Activated CD8-positive, alpha-beta memory T cell treated with anti-CD3 and anti-CD28 coated beads, Interleukin-2, amount 10 ng/mL, durations not matched to agents 7 days and 5 days (primary cell): ENCODE measurements at regions not wholly inside any gene's neighbourhood (a gene's known extent, or its start where the extent isn't known, plus 50 kb on each side); places are given as distances from the start of the nearest gene placed in this dataset.

Source experiments
- ATAC-seq: fragments of 150-1000 bp; cut with Tn5 transposase; one replicate; pipeline ENCODE4 v1.10.0; 2021; ENCODE audit warnings: moderate library complexity
- CTCF ChIA-PET: fragments of 350-600 bp; sonication (Branson Sonifier 250); formaldehyde crosslinking; loops from one replicate; lab custom pipeline; 2021; ENCODE audit warnings: antibody characterized with exemption; lab: Charles Lee
- DNase-seq: peaks from one replicate; pipeline ENCODE4 v3.0.0-alpha.2; 2020
- H3K27ac Mint-ChIP-seq: one replicate; pipeline ENCODE4 v1.8.0; 2021; ENCODE audit warnings: mild to moderate bottlenecking, mixed read lengths
- H3K27me3 Mint-ChIP-seq: one replicate; pipeline ENCODE4 v1.8.0; 2021; ENCODE audit warnings: mixed read lengths
- H3K36me3 Mint-ChIP-seq: one replicate; pipeline ENCODE4 v1.8.0; 2021; ENCODE audit warnings: mild to moderate bottlenecking, mixed read lengths
- H3K4me1 Mint-ChIP-seq: one replicate; pipeline ENCODE4 v1.8.0; 2021; ENCODE audit warnings: mixed read lengths
- H3K4me3 Mint-ChIP-seq: one replicate; pipeline ENCODE4 v1.8.0; 2021; ENCODE audit warnings: mild to moderate bottlenecking, moderate library complexity, mixed read lengths
- H3K9me3 Mint-ChIP-seq: one replicate; pipeline ENCODE4 v1.8.0; 2022; ENCODE audit warnings: low read depth, mixed read lengths

DNA sequence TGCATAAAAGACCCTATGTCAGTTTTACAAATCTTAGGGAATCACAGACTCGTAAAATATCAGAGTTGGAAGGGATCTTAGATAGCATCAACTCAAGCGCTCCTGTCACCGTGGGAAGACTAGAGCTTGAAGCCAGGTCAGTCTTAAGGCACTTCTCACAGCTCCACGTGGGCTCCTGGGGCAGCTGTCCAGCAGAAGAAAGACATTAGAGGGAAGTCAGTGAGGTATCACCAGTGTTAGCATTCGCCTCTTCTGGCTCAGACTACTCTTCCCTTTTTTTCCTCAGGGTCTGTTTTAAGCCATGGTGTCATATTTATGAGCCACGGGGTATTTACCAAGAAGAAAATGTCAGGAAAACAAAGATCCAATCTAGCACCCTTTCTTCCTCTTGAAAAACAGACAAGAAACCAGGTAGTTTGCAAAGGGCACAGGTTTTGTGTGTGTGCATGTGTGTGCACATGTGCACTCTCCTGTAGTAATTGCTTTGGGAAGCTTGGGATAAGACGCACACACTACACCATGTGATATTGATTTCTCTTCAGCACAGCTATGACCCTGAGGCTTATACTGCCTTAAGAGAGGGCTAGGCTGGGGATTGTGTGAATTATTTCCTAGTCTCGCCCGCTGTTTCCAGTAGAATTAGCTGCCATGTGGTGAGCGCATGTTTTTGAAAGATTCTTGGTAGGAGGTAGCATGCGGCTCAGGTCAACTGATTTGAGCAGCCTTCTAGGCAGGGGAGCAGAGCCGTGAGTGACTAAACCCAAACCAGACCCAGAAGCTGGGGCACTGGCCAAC lies 61.0 kb upstream of the ELAC2 start:
- ATAC-seq: no peak
- no peak overlapping the region for H3K4me3 Mint-ChIP-seq
- peaks cover 4% of the 10 kb centered on the region for H3K9me3 Mint-ChIP-seq
- no peaks in the 10 kb centered on the region for H3K27me3 Mint-ChIP-seq
- CTCF ChIA-PET: no interaction called here
- no peak overlapping the region for H3K27ac Mint-ChIP-seq
- no peaks in the 10 kb centered on the region for H3K4me1 Mint-ChIP-seq
- no peak for DNase-seq
- no peaks in the 10 kb centered on the region for H3K36me3 Mint-ChIP-seq

- Mint-ChIP-seq H3K27ac (no peak overlapping the region), H3K27me3 (peaks cover 5% of the 10 kb centered on the region), H3K9me3 (no peaks in the 10 kb centered on the region), H3K4me3 (no peak overlapping the region), H3K36me3 (no peaks in the 10 kb centered on the region), H3K4me1 (no peaks in the 10 kb centered on the region)
- ATAC-seq (no peak), DNase-seq (no peak)
- CTCF ChIA-PET: no interaction called here
Measured at GRCh38 chr17:13076905-13077304, 59.1 kb upstream of the ELAC2 start.

DNA sequence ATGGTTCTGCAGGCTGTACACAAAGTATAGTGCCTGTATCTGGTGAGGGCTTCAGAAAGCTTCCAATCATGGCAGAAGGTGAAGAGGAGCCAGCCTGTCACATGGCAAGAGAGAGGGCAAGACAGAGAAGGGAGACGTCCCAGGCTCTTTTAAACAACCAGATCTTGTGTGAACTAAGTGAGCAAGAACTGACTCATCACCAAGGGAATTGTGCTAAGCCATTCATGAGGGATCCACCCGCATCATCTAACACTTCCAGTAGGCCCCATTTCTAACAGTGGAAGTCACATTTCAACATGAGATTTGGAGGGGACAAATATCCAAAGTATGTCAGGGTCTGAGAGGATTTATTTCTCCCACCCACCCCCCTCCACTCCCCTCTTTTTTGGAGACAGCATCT lies 56.2 kb upstream of the ELAC2 start:
- Mint-ChIP-seq H3K9me3 (no peaks in the 10 kb centered on the region), H3K4me3 (no peak overlapping the region), H3K36me3 (no peaks in the 10 kb centered on the region), H3K27me3 (peaks cover 5% of the 10 kb centered on the region), H3K27ac (no peak overlapping the region), H3K4me1 (no peaks in the 10 kb centered on the region)
- CTCF ChIA-PET: interaction anchor here (1.3 kb wide), 1 partner anchor 14 kb away, joined by 3 read pairs; no protein-coding TSS in a partner anchor
- ATAC-seq (no peak), DNase-seq (no peak)

- H3K4me1 Mint-ChIP-seq: no peaks in the 10 kb centered on the region
- H3K27ac Mint-ChIP-seq: no peak overlapping the region
- H3K9me3 Mint-ChIP-seq: no peaks in the 10 kb centered on the region
- DNase-seq: no peak
- H3K36me3 Mint-ChIP-seq: no peaks in the 10 kb centered on the region
- CTCF ChIA-PET: interaction anchor here (1.3 kb wide), 1 partner anchor 15 kb away, joined by 3 read pairs; no protein-coding TSS in a partner anchor
- no peak for ATAC-seq
- no peak overlapping the region for H3K4me3 Mint-ChIP-seq
- peaks cover 5% of the 10 kb centered on the region for H3K27me3 Mint-ChIP-seq
Measured at GRCh38 chr17:13073018-13073417, 55.2 kb upstream of the ELAC2 start.

GRCh38 chr17:13070732-13071131 lies 52.9 kb upstream of the ELAC2 start:
- no peak for DNase-seq

DNA sequence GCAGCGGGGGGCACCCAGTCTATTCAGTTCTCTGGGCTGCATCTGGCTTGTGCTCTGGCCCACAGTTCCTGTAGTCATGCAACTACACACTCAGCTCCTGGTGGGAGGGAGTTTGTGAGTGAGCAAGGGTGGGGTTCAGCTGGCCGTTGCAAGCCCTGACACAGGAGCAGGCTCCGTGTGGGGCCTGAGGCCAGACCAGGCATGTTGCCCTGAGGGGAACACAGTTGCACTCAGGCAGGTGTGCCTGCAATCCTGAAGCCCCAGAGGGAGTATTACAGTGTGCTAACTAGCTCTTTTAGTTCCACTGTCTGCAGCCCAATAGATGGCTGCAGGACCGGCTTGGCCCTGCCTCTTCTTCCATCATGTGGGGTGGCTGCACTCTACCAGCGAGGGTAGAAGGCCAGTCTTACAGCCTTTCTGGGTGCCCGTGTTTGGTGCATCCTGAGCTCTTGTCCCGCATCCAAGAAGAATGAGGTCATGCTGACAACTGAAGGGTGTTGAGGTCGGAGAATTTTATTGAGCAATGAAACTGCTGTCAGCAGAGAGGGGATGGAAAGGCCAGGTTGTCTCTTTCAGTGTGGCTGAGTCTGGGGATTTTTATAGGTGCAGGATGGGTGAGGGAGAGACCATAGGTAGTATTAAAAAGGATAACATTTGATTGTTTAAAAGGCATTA lies 49.9 kb upstream of the ELAC2 start:
- ATAC-seq: no peak
- Mint-ChIP-seq H3K4me1 (no peaks in the 10 kb centered on the region), H3K9me3 (no peaks in the 10 kb centered on the region), H3K27me3 (no peaks in the 10 kb centered on the region), H3K4me3 (no peak overlapping the region), H3K36me3 (no peaks in the 10 kb centered on the region), H3K27ac (no peak overlapping the region)
- CTCF ChIA-PET: no interaction called here
- DNase-seq: no peak

More at GRCh38 chr17:13070732-13071131, 52.9 kb upstream of the ELAC2 start:
- CTCF ChIA-PET: no interaction called here
- no peak for ATAC-seq
- Mint-ChIP-seq H3K27me3 (peaks cover 5% of the 10 kb centered on the region), H3K36me3 (no peaks in the 10 kb centered on the region), H3K4me3 (no peak overlapping the region), H3K4me1 (no peaks in the 10 kb centered on the region), H3K27ac (no peak overlapping the region), H3K9me3 (no peaks in the 10 kb centered on the region)
